Activated T-helper 1 cell treated with Interleukin-2 at 50 U/mL for 16 hours (primary cell): ENCODE measurements at regions not wholly inside any gene's neighbourhood (a gene's known extent, or its start where the extent isn't known, plus 50 kb on each side); places are given as distances from the start of the nearest gene placed in this dataset.
"Not testable (repeated sequence)": the region's sequence is repeated elsewhere in the genome, so short reads cannot be mapped to it uniquely, and the experiment has no call there.

Experiments used
- DNase-seq: peaks from one replicate; pipeline ENCODE4 v3.0.0-alpha.2; 2020; ENCODE audit warnings: low read depth

- DNase-seq: no peak
These were observed 158.5 kb downstream of the KLRB1 start for GRCh38 chr12:9449181-9449580.

- DNase-seq: not testable (repeated sequence)
These were observed 159.1 kb downstream of the KLRB1 start for GRCh38 chr12:9448648-9449047.

GRCh38 chr12:9447791-9448614 lies 159.7 kb downstream of the KLRB1 start:
- DNase-seq: peak; percentile 88

- DNase-seq: not testable (repeated sequence)
These were observed 160.6 kb downstream of the KLRB1 start for GRCh38 chr12:9446883-9447761.

- DNase-seq: not testable (repeated sequence)
These were observed 167.3 kb downstream of the KLRB1 start for GRCh38 chr12:9440428-9440827.

GRCh38 chr12:9435682-9436081 lies 172.0 kb downstream of the KLRB1 start:
- DNase-seq: not testable (repeated sequence)

- not testable (repeated sequence) for DNase-seq
These were observed 177.3 kb downstream of the KLRB1 start for GRCh38 chr12:9430385-9430784.

- DNase-seq: not testable (repeated sequence)
These were observed 178.9 kb downstream of the KLRB1 start for GRCh38 chr12:9428856-9429255.

- DNase-seq: not testable (repeated sequence)
These were observed 182.3 kb downstream of the KLRB1 start for GRCh38 chr12:9425429-9425828.

GRCh38 chr12:9424175-9424740 lies 183.5 kb downstream of the KLRB1 start:
- DNase-seq: not testable (repeated sequence)

GRCh38 chr12:9422689-9423088 lies 185.0 kb downstream of the KLRB1 start:
- DNase-seq: not testable (repeated sequence)

GRCh38 chr12:9421520-9422086 lies 186.1 kb downstream of the KLRB1 start:
- not testable (repeated sequence) for DNase-seq

GRCh38 chr12:9420817-9421519 lies 186.7 kb downstream of the KLRB1 start:
- not testable (repeated sequence) for DNase-seq

- DNase-seq: not testable (repeated sequence)
These were observed 189.1 kb downstream of the KLRB1 start for GRCh38 chr12:9418669-9419041.

- DNase-seq: not testable (repeated sequence)
These were observed 189.6 kb downstream of the KLRB1 start for GRCh38 chr12:9417947-9418668.

GRCh38 chr12:9417341-9417740 lies 190.4 kb downstream of the KLRB1 start:
- DNase-seq: not testable (repeated sequence)

GRCh38 chr12:9416346-9416745 lies 191.4 kb downstream of the KLRB1 start:
- not testable (repeated sequence) for DNase-seq

- not testable (repeated sequence) for DNase-seq
These were observed 191.8 kb downstream of the KLRB1 start for GRCh38 chr12:9415898-9416297.

GRCh38 chr12:9413862-9414261 lies 193.9 kb downstream of the KLRB1 start:
- not testable (repeated sequence) for DNase-seq

- not testable (repeated sequence) for DNase-seq
These were observed 195.3 kb downstream of the KLRB1 start for GRCh38 chr12:9412459-9412858.
